HG02852 (cell line): ENCODE measurements at regions not wholly inside any gene's neighbourhood (a gene's known extent, or its start where the extent isn't known, plus 50 kb on each side); places are given as distances from the start of the nearest gene placed in this dataset.
"Not testable (repeated sequence)": the region's sequence is repeated elsewhere in the genome, so short reads cannot be mapped to it uniquely, and the experiment has no call there.

Experiments
- ATAC-seq: cut with Tn5 transposase; IDR thresholded peaks from one replicate; pipeline ENCODE4 v1.9.1; 2021; ENCODE audit warnings: mild to moderate bottlenecking, moderate library complexity; ENCODE audit not compliant: unreplicated experiment

GRCh38 chr10:57049096-57049495, 688.0 kb upstream of the ZWINT start:
- ATAC-seq = no peak

GRCh38 chr10:57038531-57038930, 677.5 kb upstream of the ZWINT start:
- ATAC-seq = no peak

- ATAC-seq = no peak
Measured at GRCh38 chr10:57035310-57035709, 674.3 kb upstream of the ZWINT start.

DNA sequence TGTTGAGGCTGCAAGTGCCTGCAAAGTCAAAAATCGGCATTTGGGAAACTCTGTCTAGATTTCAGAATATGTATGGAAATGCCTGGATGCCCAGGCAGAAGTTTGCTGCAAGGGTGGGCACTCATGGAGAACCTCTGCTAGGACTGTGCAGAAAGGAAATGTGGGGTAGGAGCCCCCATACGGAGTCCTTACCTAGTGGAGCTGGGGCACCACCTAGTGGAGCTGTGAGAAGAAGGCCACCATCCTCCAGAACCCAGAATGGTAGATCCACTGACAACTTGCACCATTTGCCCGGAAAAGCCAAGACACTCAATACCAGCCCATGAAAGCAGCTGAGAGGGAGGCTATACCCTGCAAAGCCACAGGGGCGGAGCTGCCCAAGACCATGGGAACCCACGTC, 671.2 kb upstream of the ZWINT start:
- ATAC-seq = not testable (repeated sequence)

DNA sequence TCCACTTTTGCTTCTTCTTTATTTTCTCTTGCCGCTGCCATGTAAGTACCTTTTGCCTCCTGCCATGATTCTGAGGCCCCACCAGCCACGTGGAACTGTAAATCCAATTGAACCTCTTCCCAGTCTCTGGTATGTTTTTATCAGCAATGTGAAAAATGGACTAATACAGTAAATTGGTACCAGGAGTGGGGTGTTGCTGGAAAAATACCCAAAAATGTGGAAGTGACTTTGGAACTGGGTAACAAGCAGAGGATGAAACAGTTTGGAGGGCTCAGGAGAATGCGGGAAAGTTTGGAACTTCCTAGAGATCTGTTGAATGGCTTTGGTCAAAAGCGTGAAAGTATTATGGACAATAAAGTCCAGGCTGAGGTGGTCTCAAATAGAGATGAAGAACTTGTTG, 670.3 kb upstream of the ZWINT start:
- ATAC-seq = no peak

DNA sequence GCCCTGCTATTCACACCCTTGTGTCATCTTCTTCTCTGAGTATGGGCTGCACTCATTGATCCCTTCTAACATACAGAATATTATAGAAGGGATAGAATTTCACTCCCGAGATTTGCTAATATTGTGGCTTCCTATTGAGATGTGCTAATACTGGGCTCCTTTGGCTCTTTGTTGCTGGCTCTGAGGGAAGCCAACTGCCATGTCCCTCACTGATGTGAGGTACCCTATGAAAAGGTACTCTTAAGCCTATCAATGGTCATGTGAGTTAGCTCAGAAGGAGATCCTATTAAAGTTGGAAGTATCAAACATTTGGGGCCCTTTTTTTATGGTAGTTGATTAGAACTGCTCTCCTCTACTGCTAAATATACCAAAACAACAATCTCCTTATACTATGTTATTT, 665.2 kb upstream of the ZWINT start:
- ATAC-seq = no peak

DNA sequence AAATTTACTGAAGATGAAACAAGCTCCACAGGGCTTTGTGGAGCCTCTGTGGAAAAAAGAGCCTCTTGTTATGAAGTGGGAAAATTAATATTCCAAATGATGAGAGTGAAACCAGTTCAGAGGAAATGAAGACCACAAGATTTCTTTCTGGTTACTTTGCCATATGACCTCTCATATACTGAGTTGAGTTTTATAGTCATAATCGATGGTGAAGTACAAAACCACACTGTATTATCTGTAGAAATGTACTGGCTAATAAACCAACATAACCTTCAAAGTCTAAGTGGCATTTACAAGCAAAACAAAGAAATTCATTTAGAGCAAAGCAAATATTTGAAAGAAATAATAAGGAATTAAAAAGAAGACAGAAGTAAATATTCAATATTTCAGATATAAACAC, 662.6 kb upstream of the ZWINT start:
- no peak for ATAC-seq

GRCh38 chr10:57018452-57018851, 657.4 kb upstream of the ZWINT start:
- ATAC-seq = no peak

GRCh38 chr10:57017356-57018037, 656.4 kb upstream of the ZWINT start:
- no peak for ATAC-seq

DNA sequence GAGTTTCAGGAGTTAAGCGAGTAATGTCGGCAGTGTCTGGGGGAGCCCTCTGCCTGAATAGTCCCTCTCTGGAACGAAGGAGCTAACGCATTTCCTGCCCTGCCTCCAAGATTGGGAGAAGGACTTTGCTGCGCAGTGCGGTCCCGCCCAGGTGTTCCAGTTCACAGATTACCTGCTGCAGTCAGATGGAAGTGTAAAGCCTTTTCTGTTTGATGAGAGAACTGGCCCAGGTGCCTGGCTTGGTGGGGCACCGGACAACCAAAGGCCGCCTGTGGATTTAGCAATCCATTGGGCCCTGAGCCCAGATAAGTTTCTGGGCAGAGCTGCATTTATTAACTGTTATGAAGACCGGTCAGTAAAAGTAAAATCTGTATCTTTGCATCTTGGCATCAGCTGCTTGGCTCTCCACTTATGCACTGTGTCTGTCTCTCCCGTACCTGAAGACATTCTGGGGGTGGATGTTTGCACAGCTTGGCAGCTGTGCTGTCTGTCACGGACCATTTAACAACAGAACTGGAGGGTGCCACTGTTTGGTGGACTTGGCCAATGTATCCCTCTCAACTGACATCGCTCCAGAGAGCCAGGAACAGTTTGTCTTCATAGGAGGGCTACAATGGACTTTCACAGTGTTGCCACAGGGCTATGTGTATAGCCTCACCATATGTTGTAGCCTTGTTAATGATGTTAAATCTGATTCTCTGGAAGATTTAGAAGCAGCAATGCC, 654.7 kb upstream of the ZWINT start:
- ATAC-seq = no peak

DNA sequence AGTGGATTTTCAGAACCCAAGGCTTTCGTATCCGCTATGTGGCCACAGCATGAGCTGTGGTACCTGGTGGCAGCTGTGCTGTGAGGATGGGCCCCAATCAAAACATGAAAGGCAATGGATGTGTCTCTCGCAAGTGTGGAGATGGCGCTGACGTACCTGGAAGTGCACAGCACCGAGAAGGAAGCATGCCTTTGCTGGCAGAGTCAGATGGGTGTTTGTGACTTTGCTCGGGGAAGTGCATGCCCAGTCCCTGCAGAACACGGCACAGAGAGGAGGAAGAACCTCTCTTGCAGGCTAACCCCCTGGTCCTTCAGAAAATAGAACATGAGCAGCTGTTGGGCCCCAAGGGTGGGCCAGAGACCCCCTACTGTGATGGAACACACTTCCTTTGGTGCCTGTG, 654.1 kb upstream of the ZWINT start:
- no peak for ATAC-seq

DNA sequence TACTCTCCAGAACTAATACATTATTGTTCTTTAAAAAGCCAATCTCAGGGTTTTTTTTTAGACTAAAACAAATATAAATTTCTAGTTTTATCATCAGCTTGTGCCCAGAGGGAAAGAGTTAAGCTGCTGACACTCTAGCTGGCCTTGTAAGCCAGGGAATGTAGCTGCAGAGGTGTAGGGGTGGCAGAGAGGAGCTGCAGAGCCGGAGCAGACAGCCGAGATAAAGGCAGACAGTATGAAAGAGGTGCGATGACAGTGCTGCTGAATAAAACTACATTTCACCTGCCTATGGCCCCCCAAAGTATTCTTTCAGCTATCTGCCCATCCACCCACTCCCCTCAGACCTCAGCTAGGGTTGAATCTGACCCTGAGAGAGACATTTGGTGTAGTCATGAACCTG, 653.7 kb upstream of the ZWINT start:
- ATAC-seq = no peak

DNA sequence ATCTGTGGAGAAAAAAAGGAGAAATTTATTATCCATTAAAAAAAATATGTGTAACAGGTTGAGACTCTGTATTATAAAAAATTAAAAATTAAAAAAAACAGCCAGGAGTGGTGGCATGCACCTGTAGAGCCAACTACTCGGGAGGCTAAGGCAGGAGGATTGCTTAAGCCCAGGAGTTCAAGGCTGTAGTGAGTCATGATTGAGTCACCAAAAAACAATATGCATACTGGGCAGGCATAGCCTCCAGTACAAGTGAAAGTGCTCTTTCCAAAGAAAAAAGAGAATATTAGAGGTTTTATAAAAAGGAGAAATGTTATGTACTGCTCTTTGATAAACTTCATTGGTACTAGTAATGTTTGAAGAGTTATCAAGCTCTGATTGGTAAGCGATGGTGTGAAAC, 647.1 kb upstream of the ZWINT start:
- no peak for ATAC-seq

DNA sequence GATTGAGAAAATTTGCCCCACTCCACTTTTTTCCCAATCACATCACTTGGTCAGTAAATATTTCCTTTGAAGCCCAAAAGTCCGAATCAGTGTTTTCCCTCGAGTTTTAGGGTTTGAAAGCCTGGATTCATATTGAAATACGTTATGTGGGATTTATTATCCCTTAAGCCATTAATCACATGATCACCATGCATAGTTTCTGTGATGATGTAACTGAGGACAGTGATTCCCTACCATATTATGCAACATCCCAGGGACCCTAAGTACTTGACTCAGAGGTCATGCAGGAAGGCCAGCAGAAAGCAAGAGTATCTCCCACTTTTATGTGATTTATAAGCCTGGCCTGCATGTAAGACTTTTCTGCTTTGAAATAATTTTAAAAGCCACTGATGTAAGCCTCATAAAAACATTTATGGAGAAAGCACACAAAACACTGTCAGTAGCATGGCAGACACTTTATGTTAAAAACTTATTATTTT, 630.6 kb upstream of the ZWINT start:
- ATAC-seq = no peak

DNA sequence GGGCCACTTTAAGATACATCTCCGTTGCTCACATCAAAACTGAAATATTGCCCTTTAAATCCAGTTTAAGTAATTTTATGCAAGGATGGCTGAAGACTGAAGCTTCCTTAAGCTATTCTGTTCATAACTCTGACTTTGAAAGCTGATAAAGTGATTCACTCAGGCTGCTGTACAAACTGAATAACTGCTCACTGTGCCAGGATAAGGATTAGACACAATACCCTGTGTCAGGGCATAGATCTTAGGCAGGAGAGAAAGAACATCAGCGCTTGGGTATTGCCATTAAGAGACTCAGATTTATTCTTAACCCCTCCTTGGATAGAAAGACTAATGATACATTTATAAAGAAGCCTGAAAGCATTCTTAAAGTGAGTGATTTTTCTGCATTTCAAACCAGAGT, 614.5 kb upstream of the ZWINT start:
- ATAC-seq = no peak

DNA sequence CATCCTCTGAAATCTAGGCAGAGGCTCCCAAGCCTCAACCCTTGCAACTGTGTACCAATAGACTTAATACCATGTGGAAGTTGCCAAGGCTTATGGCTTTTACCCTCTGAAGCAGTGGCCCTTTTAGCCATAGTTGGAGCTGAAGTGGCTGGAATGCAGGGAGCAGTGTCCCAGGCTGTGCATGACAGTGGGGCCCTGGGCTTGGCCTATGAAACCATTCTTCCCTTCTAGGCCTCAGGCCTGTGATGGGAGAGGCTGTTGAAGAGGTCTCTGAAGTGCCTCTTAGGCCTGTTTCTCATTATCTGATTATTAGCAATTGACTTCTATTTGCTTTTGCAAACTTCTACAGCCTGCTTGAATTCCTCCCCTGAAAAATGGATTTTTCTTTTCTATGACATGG, 612.7 kb upstream of the ZWINT start:
- ATAC-seq = no peak

- no peak for ATAC-seq
Measured at GRCh38 chr10:56943221-56943755, 582.2 kb upstream of the ZWINT start.

DNA sequence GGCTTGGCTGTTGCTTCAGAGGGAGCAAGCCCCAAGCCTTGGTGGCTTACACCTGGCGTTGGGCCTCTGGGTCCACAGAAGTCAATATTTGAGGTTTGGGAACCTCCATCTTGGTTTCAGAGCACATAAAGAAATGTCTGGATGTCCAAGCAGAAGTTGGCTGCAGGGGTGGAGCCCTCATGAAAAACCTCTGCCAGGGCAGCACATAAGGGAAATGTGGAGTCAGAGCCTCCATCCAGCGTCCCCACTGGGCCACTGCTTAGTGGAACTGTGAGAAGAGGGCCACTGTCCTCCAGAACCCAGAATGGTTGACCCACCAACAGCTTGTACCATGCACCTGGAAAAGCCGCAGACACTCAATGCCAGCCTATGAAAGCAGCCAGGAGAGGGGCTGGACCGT, 573.5 kb upstream of the ZWINT start:
- no peak for ATAC-seq

DNA sequence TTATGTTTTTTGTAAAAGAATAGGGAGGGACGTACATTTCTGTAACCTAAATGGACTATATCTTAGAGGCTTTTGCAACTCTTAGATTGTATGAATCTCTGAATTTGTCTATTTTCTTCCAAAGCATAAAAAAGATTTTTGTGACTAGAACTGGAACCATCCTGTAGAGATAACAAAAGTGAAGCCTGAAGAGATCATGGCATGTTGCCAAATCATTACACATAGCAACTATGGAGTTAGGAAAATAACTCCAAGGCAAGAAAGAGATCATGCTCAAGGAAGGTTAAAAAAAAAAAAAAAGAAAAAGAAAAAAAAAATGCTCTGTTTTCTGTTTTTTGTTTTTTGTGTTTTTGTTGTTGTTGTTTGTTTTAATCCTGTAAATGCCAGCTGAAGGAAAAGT, 567.7 kb upstream of the ZWINT start:
- ATAC-seq = no peak

DNA sequence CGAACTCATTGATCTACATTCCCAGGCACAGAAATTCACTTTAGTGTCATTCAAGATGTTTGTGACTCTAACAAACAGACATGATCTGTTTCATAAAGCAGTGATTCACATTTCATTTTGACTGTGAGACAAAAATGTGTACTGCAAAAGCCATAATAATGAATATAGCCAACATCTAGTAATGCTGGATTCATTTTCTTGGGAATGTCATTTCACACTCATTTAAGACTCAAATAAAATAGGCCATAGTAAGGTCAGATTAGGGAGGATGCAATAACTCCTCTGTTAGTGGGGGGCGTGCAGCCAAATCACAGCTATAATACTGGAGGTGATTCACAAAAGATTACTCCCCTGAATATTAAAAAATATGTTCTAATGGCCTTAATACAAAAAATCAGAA, 566.6 kb upstream of the ZWINT start:
- no peak for ATAC-seq

GRCh38 chr10:56920601-56921261, 559.7 kb upstream of the ZWINT start:
- ATAC-seq = no peak

DNA sequence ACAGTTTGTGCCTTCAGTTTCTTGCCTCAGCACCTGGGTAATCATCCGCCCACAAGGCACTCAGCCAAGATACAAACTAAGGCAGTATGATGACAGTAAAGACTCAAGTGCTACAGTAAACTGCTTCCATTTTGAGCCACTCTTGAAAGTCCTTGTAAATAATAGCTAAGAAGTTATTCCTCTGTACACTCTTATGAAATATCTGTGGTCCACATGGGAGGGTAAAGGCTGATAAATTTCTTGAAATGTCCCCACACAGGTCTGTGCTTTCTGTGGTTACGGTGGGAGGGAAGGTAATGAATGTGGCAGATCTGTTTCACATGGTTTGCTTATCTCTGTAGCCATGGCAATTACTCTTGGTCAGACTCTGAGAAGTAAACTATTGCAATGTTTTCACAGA, 551.0 kb upstream of the ZWINT start:
- no peak for ATAC-seq
